PC-3 (cell line): ENCODE measurements at regions not wholly inside any gene's neighbourhood (a gene's known extent, or its start where the extent isn't known, plus 50 kb on each side); places are given as distances from the start of the nearest gene placed in this dataset.

ENCODE experiments used
- ATAC-seq: fragments of 200-7000 bp; cut with Tn5 transposase; 2 replicates; pipeline ENCODE4 v1.9.1; 2020; ENCODE audit warnings: mild to moderate bottlenecking, moderate library complexity
- BruUV-seq: library from RNA; stranded (reverse); fragments of 400-500 nt; replicated peaks from 2 replicates; lab custom pipeline; 2021; lab: Mats Ljungman, UMichigan
- CTCF ChIA-PET: fragments of 300-600 bp; sonication (Branson Sonifier 250); formaldehyde crosslinking; loops from one replicate; lab custom pipeline; 2022; ENCODE audit warnings: antibody characterized with exemption; lab: Charles Lee
- POLR2A ChIA-PET: fragments of 300-600 bp; sonication (Branson Sonifier 250); formaldehyde crosslinking; loops from one replicate; lab custom pipeline; 2022; ENCODE audit warnings: antibody characterized with exemption; ENCODE audit not compliant: unreplicated experiment; lab: Charles Lee
- DNase-seq: peaks from one replicate; pipeline ENCODE4 v3.0.0-alpha.2; 2015
- H2AFZ ChIP-seq: fragments of 300-600 bp; sonication (generic); 2 replicates; pipeline ENCODE4 v1.6.0; 2016; ENCODE audit warnings: antibody characterized with exemption, low read length
- H3F3A ChIP-seq: fragments of 300-600 bp; sonication (generic); one replicate; pipeline ENCODE4 v1.6.0; 2017; ENCODE audit warnings: antibody characterized with exemption, low read length, control low read depth, mild to moderate bottlenecking; ENCODE audit not compliant: unreplicated experiment
- H3K27ac ChIP-seq: fragments of 300-600 bp; sonication (generic); 2 replicates; pipeline ENCODE4 v1.5.1; 2016; ENCODE audit warnings: mild to moderate bottlenecking, low read length
- H3K27me3 ChIP-seq: fragments of 300-600 bp; sonication (generic); 2 replicates; pipeline ENCODE4 v1.6.1; 2016; ENCODE audit warnings: low read length, mixed read lengths
- H3K36me3 ChIP-seq: fragments of 300-600 bp; sonication (generic); 2 replicates; pipeline ENCODE4 v1.6.1; 2016; ENCODE audit warnings: low read depth, mixed run types, low read length, mixed read lengths
- H3K4me1 ChIP-seq: fragments of 300-600 bp; sonication (generic); 2 replicates; pipeline ENCODE4 v1.5.1; 2016; ENCODE audit warnings: low read length; ENCODE audit not compliant: insufficient read depth
- H3K4me2 ChIP-seq: fragments of 300-600 bp; sonication (generic); 2 replicates; pipeline ENCODE4 v1.6.0; 2016; ENCODE audit warnings: low read length
- H3K4me3 ChIP-seq: fragments of 300-600 bp; sonication (generic); 2 replicates; pipeline ENCODE4 v1.5.1; 2016; ENCODE audit warnings: mild to moderate bottlenecking, low read length, mixed read lengths
- H3K79me2 ChIP-seq: fragments of 300-600 bp; sonication (generic); 2 replicates; pipeline ENCODE4 v1.6.1; 2017; ENCODE audit warnings: low read length, mixed read lengths
- H3K9ac ChIP-seq: fragments of 300-600 bp; sonication (generic); 2 replicates; pipeline ENCODE4 v1.6.0; 2016; ENCODE audit warnings: mild to moderate bottlenecking, low read length
- H3K9me2 ChIP-seq: fragments of 300-600 bp; sonication (generic); replicated peaks from 2 replicates; pipeline ENCODE4 v1.6.1; 2016; ENCODE audit warnings: mixed run types, low read length, mixed read lengths
- H3K9me3 ChIP-seq: fragments of 300-600 bp; sonication (generic); 2 replicates; pipeline ENCODE4 v1.6.1; 2016; ENCODE audit warnings: low read length, mixed read lengths
- H4K20me1 ChIP-seq: fragments of 300-600 bp; sonication (generic); 2 replicates; pipeline ENCODE4 v1.6.1; 2016; ENCODE audit warnings: low read length, mixed read lengths
- CTCF ChIP-seq: fragments of 300-600 bp; sonication (generic); conservative IDR thresholded peaks from 2 replicates; pipeline ENCODE4 v1.5.1; 2017; ENCODE audit warnings: antibody characterized with exemption, low read depth, mild to moderate bottlenecking, low read length
- EZH2 ChIP-seq: fragments of 300-600 bp; sonication (generic); IDR thresholded peaks from one replicate; pipeline ENCODE4 v1.6.1; 2017; ENCODE audit warnings: antibody characterized with exemption, mild to moderate bottlenecking, low read length; ENCODE audit not compliant: unreplicated experiment
- EZH2phosphoT487 ChIP-seq: fragments of 300-600 bp; sonication (generic); IDR thresholded peaks from 2 replicates; pipeline ENCODE4 v1.6.1; 2018; ENCODE audit warnings: mild to moderate bottlenecking, antibody characterized with exemption, low read length, borderline replicate concordance
- intact Hi-C: fragments of 100-400 bp; cut with micrococcal nuclease; formaldehyde crosslinking; loops from 2 replicates; pipeline ENCODE4 v1.9.0; 2023

GRCh38 chr2:16060125-16060935 lies 120.0 kb downstream of the MYCN start:
- TF ChIP-seq CTCF: no peak
- TF ChIP-seq EZH2: no peak
- TF ChIP-seq EZH2phosphoT487: no peak
- ChIA-PET POLR2A (no interaction called here), CTCF (no interaction called here)
- Histone ChIP-seq H3K4me2 (no peak overlapping the region), H3K4me3 (no peak overlapping the region), H2AFZ (no peak overlapping the region), H3K79me2 (no peaks in the 10 kb centered on the region), H3K9ac (no peak overlapping the region), H3K27me3 (no peaks in the 10 kb centered on the region), H3K9me3 (no peaks in the 10 kb centered on the region), H3K9me2 (no peaks in the 10 kb centered on the region), H3K36me3 (no peaks in the 10 kb centered on the region), H4K20me1 (no peaks in the 10 kb centered on the region), H3K4me1 (no peaks in the 10 kb centered on the region), H3K27ac (no peak overlapping the region), H3F3A (no peaks in the 10 kb centered on the region)
- DNase-seq (no peak), ATAC-seq (no peak)
- no TSS peak for BruUV-seq
- intact Hi-C loops: no loop called here

GRCh38 chr2:16059393-16060016 lies 119.2 kb downstream of the MYCN start:
- H3K9me3 ChIP-seq: no peaks in the 10 kb centered on the region
- DNase-seq: no peak
- ATAC-seq: no peak
- H3K4me1 ChIP-seq: no peaks in the 10 kb centered on the region
- H4K20me1 ChIP-seq: no peaks in the 10 kb centered on the region
- ChIA-PET POLR2A (no interaction called here), CTCF (no interaction called here)
- H3K27me3 ChIP-seq: no peaks in the 10 kb centered on the region
- no peaks in the 10 kb centered on the region for H3K9me2 ChIP-seq
- H3K4me2 ChIP-seq: no peak overlapping the region
- no peak for TF ChIP-seq EZH2
- TF ChIP-seq CTCF: no peak
- no peak for TF ChIP-seq EZH2phosphoT487
- no peaks in the 10 kb centered on the region for H3K79me2 ChIP-seq
- no peak overlapping the region for H3K9ac ChIP-seq
- H3K36me3 ChIP-seq: no peaks in the 10 kb centered on the region
- H2AFZ ChIP-seq: no peak overlapping the region
- no peak overlapping the region for H3K27ac ChIP-seq
- H3K4me3 ChIP-seq: no peak overlapping the region
- BruUV-seq: no TSS peak
- no peaks in the 10 kb centered on the region for H3F3A ChIP-seq
- intact Hi-C loops: no loop called here

- no peaks in the 10 kb centered on the region for H3K79me2 ChIP-seq
- H3K36me3 ChIP-seq: no peaks in the 10 kb centered on the region
- TF ChIP-seq EZH2phosphoT487: no peak
- TF ChIP-seq EZH2: no peak
- no peak for TF ChIP-seq CTCF
- CTCF ChIA-PET: no interaction called here
- no peak overlapping the region for H2AFZ ChIP-seq
- no peak overlapping the region for H3K9ac ChIP-seq
- no TSS peak for BruUV-seq
- H3F3A ChIP-seq: no peaks in the 10 kb centered on the region
- H3K4me3 ChIP-seq: no peak overlapping the region
- no peak for ATAC-seq
- no peak overlapping the region for H3K4me2 ChIP-seq
- no peaks in the 10 kb centered on the region for H3K9me2 ChIP-seq
- intact Hi-C loops: no loop called here
- POLR2A ChIA-PET: no interaction called here
- H3K27ac ChIP-seq: no peak overlapping the region
- H4K20me1 ChIP-seq: no peaks in the 10 kb centered on the region
- DNase-seq: no peak
- no peaks in the 10 kb centered on the region for H3K27me3 ChIP-seq
- no peaks in the 10 kb centered on the region for H3K9me3 ChIP-seq
- no peaks in the 10 kb centered on the region for H3K4me1 ChIP-seq
Measured at GRCh38 chr2:16058747-16059358, 118.5 kb downstream of the MYCN start.
